HUES48 (cell line): ENCODE measurements at regions not wholly inside any gene's neighbourhood (a gene's known extent, or its start where the extent isn't known, plus 50 kb on each side); places are given as distances from the start of the nearest gene placed in this dataset.

Experiments
- H3K27ac ChIP-seq: one replicate; pipeline ENCODE4 v1.7.0; 2013; ENCODE audit warnings: low read depth, low read length, inconsistent platforms
- H3K27me3 ChIP-seq: 2 replicates; pipeline ENCODE4 v1.6.1; 2013; ENCODE audit warnings: mild to moderate bottlenecking, low read length; ENCODE audit not compliant: control insufficient read depth, insufficient read depth
- H3K36me3 ChIP-seq: 2 replicates; pipeline ENCODE4 v1.6.1; 2013; ENCODE audit warnings: low read length; ENCODE audit not compliant: control insufficient read depth, insufficient read depth
- H3K4me1 ChIP-seq: 2 replicates; pipeline ENCODE4 v1.6.1; 2013; ENCODE audit warnings: mild to moderate bottlenecking, low read length; ENCODE audit not compliant: control insufficient read depth, insufficient read depth
- H3K4me3 ChIP-seq: 2 replicates; pipeline ENCODE4 v1.5.1; 2013; ENCODE audit warnings: mild to moderate bottlenecking, low read depth, low read length
- H3K9ac ChIP-seq: 2 replicates; pipeline ENCODE4 v1.6.1; 2013; ENCODE audit warnings: mild to moderate bottlenecking, low read depth, low read length, moderate library complexity
- H3K9me3 ChIP-seq: 2 replicates; pipeline ENCODE4 v1.6.1; 2013; ENCODE audit warnings: low read length; ENCODE audit not compliant: control insufficient read depth, insufficient read depth

DNA sequence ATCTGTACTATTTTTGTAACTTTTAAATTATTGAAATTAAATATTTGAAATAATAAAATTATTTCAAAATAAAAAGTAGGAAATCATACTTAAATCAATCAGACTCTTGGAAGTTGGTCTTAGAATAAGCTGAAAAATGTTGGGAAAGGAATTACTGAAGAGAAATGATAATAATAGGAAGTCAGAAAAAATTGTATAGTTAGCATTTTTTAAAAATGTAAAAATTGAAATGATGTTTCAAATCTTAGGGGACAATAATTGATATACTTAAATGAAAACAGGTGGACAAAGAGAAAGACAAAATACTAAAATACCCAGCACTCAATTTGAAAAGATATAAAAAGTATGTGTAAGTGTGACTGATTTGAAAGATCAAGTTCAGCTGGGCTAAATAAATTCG, 186.1 kb downstream of the BMP2 start:
- no peaks in the 10 kb centered on the region for H3K36me3 ChIP-seq

GRCh38 chr20:6954219-6954618, 186.7 kb downstream of the BMP2 start:
- H3K9ac ChIP-seq, result no peak overlapping the region

More for the DNA sequence above, 186.1 kb downstream of the BMP2 start:
- no peak overlapping the region for H3K9ac ChIP-seq
- no peak overlapping the region for H3K27ac ChIP-seq
- no peaks in the 10 kb centered on the region for H3K9me3 ChIP-seq
- no peaks in the 10 kb centered on the region for H3K27me3 ChIP-seq
- no peak overlapping the region for H3K4me3 ChIP-seq
- no peaks in the 10 kb centered on the region for H3K4me1 ChIP-seq

GRCh38 chr20:6956056-6956455, 188.6 kb downstream of the BMP2 start:
- H3K9ac ChIP-seq, result no peak overlapping the region
- H3K9me3 ChIP-seq, result no peaks in the 10 kb centered on the region
- no peaks in the 10 kb centered on the region for H3K27me3 ChIP-seq
- no peaks in the 10 kb centered on the region for H3K4me1 ChIP-seq
- no peak overlapping the region for H3K4me3 ChIP-seq
- H3K36me3 ChIP-seq, result no peaks in the 10 kb centered on the region
- H3K27ac ChIP-seq, result no peak overlapping the region

More at GRCh38 chr20:6954219-6954618, 186.7 kb downstream of the BMP2 start:
- no peaks in the 10 kb centered on the region for H3K36me3 ChIP-seq
- H3K4me3 ChIP-seq, result no peak overlapping the region
- no peaks in the 10 kb centered on the region for H3K27me3 ChIP-seq
- H3K9me3 ChIP-seq, result no peaks in the 10 kb centered on the region
- H3K4me1 ChIP-seq, result no peaks in the 10 kb centered on the region
- no peak overlapping the region for H3K27ac ChIP-seq

GRCh38 chr20:6956574-6956973, 189.1 kb downstream of the BMP2 start:
- no peaks in the 10 kb centered on the region for H3K27me3 ChIP-seq
- H3K4me1 ChIP-seq, result no peaks in the 10 kb centered on the region
- H3K27ac ChIP-seq, result no peak overlapping the region
- no peak overlapping the region for H3K4me3 ChIP-seq
- H3K9ac ChIP-seq, result no peak overlapping the region
- H3K36me3 ChIP-seq, result no peaks in the 10 kb centered on the region
- no peaks in the 10 kb centered on the region for H3K9me3 ChIP-seq

DNA sequence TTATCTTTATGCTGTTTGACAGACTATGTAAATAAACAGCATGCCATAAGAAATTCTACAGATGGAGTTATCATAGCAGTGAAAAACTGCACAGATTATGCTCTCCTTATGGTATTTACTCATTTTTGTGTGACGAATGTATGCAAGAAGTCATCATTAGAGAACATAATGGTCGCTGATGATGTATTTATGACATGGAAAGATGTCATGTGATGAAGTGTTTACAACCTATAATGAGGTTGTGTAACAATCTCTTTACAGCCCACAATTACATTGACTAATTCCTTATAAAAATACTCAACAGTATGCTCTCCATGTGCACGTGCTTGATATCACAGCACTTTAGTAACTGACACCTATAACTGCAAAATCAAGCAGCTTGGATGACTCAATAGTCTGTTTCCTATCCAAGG, 192.4 kb downstream of the BMP2 start:
- H3K9me3 ChIP-seq, result no peaks in the 10 kb centered on the region
- no peaks in the 10 kb centered on the region for H3K4me1 ChIP-seq
- H3K9ac ChIP-seq, result no peak overlapping the region
- H3K36me3 ChIP-seq, result no peaks in the 10 kb centered on the region
- H3K27ac ChIP-seq, result no peak overlapping the region
- H3K27me3 ChIP-seq, result no peaks in the 10 kb centered on the region
- H3K4me3 ChIP-seq, result no peak overlapping the region

- H3K27me3 ChIP-seq, result no peaks in the 10 kb centered on the region
- no peaks in the 10 kb centered on the region for H3K36me3 ChIP-seq
- H3K27ac ChIP-seq, result no peak overlapping the region
- no peaks in the 10 kb centered on the region for H3K9me3 ChIP-seq
- H3K4me3 ChIP-seq, result no peak overlapping the region
- no peak overlapping the region for H3K9ac ChIP-seq
- no peaks in the 10 kb centered on the region for H3K4me1 ChIP-seq
Measured at GRCh38 chr20:6966721-6967120, 199.2 kb downstream of the BMP2 start.

DNA sequence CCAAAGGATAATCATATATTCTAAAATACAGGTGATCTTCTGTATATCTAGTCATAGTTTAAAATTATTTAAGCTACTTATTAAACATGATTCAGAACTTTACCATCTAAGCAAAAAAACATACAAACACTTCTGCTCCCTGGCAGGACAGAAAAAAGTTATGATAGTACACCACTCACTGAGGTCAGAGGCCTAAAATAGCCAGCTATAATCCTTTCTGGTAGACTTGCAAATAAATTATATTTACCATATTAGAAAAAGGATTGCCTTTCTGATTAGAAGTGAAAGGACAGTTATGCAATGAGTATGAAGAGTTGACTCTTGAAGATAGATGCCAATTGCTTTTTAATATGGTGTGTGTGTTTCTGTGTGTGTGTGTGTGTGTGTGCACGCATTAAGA, 207.4 kb downstream of the BMP2 start:
- Histone ChIP-seq H3K9me3 (no peaks in the 10 kb centered on the region; the same call in 1 of the 2 replicates), H3K4me3 (no peak overlapping the region), H3K4me1 (no peaks in the 10 kb centered on the region), H3K27me3 (no peaks in the 10 kb centered on the region), H3K9ac (no peak overlapping the region), H3K27ac (no peak overlapping the region), H3K36me3 (no peaks in the 10 kb centered on the region)

- Histone ChIP-seq H3K27me3 (no peaks in the 10 kb centered on the region), H3K36me3 (no peaks in the 10 kb centered on the region), H3K4me3 (no peak overlapping the region), H3K27ac (no peak overlapping the region), H3K4me1 (no peaks in the 10 kb centered on the region), H3K9me3 (no peaks in the 10 kb centered on the region; the same call in 1 of the 2 replicates), H3K9ac (no peak overlapping the region)
Measured at GRCh38 chr20:6975311-6975710, 207.8 kb downstream of the BMP2 start.

DNA sequence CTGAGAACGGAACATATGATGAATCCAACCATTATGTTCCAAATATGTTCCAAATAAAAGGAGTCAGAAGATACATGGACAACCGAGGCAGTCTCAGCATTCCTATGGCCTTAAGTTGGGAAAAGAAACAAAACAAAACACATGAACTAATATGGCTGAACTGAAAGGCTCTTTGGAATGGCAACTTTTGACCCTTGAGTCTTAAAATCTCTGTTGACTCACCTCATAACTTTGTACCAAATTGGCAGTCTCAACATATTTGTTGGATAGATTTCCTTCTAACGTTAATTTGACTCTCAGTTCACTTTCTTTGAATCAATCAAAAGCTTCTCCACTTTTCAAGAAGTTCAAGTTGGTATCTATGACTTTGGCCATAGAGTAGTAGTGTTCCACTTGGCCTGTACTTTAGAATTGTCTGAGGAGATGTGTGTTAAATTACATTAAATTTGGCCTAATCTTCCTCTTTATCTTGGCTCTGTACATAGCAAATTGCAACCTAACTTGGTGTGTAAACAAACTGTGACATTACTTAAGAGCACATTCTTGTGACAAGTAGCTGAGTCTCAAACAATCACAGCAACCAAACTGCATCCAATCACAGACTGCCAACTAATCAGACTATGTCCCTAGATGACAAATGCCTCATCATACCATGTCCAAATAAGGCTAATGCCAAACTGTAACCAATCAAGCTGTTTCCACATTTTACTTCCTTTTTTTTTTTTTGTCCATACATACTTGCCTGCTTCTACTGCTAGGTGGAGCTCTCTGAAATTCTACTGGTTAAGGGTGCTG, 208.8 kb downstream of the BMP2 start:
- H3K27ac ChIP-seq, result no peak overlapping the region
- H3K4me1 ChIP-seq, result no peaks in the 10 kb centered on the region
- no peaks in the 10 kb centered on the region for H3K27me3 ChIP-seq
- no peak overlapping the region for H3K9ac ChIP-seq
- H3K4me3 ChIP-seq, result no peak overlapping the region
- H3K36me3 ChIP-seq, result no peaks in the 10 kb centered on the region
- H3K9me3 ChIP-seq, result no peaks in the 10 kb centered on the region; the same call in 1 of the 2 replicates

DNA sequence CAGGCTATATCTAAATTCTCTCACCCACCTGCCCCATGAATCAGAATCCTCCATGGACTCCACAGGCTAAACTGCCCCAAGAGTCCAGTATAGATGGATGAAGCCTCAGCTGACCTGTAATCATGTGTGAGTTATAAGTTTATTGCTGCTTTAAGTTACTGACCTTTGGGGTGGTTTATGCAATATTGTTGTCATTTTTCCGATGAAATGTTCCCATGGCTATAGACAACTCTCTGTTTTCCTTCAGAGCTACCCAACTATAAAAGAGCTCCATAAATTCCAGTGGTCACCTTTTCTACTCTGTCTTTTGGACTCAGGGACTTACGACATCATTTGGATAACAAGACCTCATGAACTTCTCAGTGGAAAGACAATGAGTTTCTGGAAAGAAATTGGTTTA, 212.1 kb downstream of the BMP2 start:
- Histone ChIP-seq H3K27ac (no peak overlapping the region), H3K9me3 (no peaks in the 10 kb centered on the region; the same call in 1 of the 2 replicates)

GRCh38 chr20:6993011-6993410, 225.5 kb downstream of the BMP2 start:
- Histone ChIP-seq H3K4me3 (no peak overlapping the region), H3K9me3 (no peaks in the 10 kb centered on the region), H3K36me3 (no peaks in the 10 kb centered on the region), H3K4me1 (no peaks in the 10 kb centered on the region), H3K9ac (no peak overlapping the region), H3K27ac (no peak overlapping the region), H3K27me3 (no peaks in the 10 kb centered on the region)

More for the DNA sequence above, 212.1 kb downstream of the BMP2 start:
- H3K9ac ChIP-seq, result no peak overlapping the region
- no peaks in the 10 kb centered on the region for H3K27me3 ChIP-seq
- H3K4me3 ChIP-seq, result no peak overlapping the region
- no peaks in the 10 kb centered on the region for H3K4me1 ChIP-seq
- no peaks in the 10 kb centered on the region for H3K36me3 ChIP-seq
